HCT116 (cell line): ENCODE measurements at regions not wholly inside any gene's neighbourhood (a gene's known extent, or its start where the extent isn't known, plus 50 kb on each side); places are given as distances from the start of the nearest gene placed in this dataset.
"Not testable (repeated sequence)": the region's sequence is repeated elsewhere in the genome, so short reads cannot be mapped to it uniquely, and the experiment has no call there.

ENCODE experiments used
- ATAC-seq: fragments of 200-7000 bp; cut with Tn5 transposase; 2 replicates; pipeline ENCODE4 v1.9.1; 2020; ENCODE audit warnings: mild to moderate bottlenecking, moderate library complexity
- BruUV-seq: library from RNA; stranded (reverse); fragments of 400-500 nt; replicated peaks from 2 replicates; lab custom pipeline; 2021; lab: Mats Ljungman, UMichigan
- CTCF ChIA-PET: fragments of 300-600 bp; sonication (Branson Sonifier 250); formaldehyde crosslinking; loops from one replicate; lab custom pipeline; 2021; ENCODE audit warnings: antibody characterized with exemption; lab: Charles Lee
- POLR2A ChIA-PET: fragments of 300-600, 350-600 bp; sonication (Branson Sonifier 250); formaldehyde crosslinking; loops from one replicate; lab custom pipeline; 2021; ENCODE audit warnings: antibody characterized with exemption; lab: Charles Lee
- RAD21 ChIA-PET, 2 experiments: fragments of 300-600 bp; sonication (Branson Sonifier 250); formaldehyde crosslinking; loops; one replicate each; lab custom pipeline; 2023; ENCODE audit warnings: low total read pairs in 2 of 2; ENCODE audit not compliant: uncharacterized antibody in 2 of 2, unreplicated experiment in 2 of 2, low non-redundant PET in 1 of 2; lab: Charles Lee
- DNase-seq: peaks from one replicate; pipeline ENCODE4 v3.0.0-alpha.2; 2010; ENCODE audit warnings: low read depth, low spot score
- H2AFZ ChIP-seq: fragments of 200-600 bp; shearing (Covaris generic), sonication (generic); 2 replicates; pipeline ENCODE4 v1.6.1; 2017; ENCODE audit warnings: low read depth, mixed run types, mixed read lengths, antibody characterized with exemption, low read length; ENCODE audit not compliant: poor library complexity, severe bottlenecking
- H3K27ac ChIP-seq: 2 replicates; pipeline ENCODE4 v1.5.1; 2012; ENCODE audit warnings: low read depth, low read length
- H3K27me3 ChIP-seq: fragments of 200-600 bp; sonication (generic); 2 replicates; pipeline ENCODE4 v1.6.1; 2016; ENCODE audit warnings: mixed run types, low read length, mixed read lengths; ENCODE audit not compliant: insufficient read depth
- H3K36me3 ChIP-seq, 2 experiments: fragments of 200-500 bp in 1 of 2; fragments of 200-600 bp in 1 of 2; sonication (Bioruptor generic) in 1 of 2; sonication (generic) in 1 of 2; 2 replicates each; pipeline versions ENCODE4 v1.5.1 to v1.6.1; 2014 to 2016; ENCODE audit warnings: low read length in 2 of 2, inconsistent platforms in 1 of 2, mixed read lengths in 1 of 2, mixed run types in 1 of 2; ENCODE audit not compliant: insufficient read depth in 2 of 2, control insufficient read depth in 1 of 2
- H3K4me1 ChIP-seq, 2 experiments: fragments of 200-600 bp in 1 of 2; sonication (generic) in 1 of 2; 2 replicates each; pipeline versions ENCODE4 v1.5.1 to v1.6.1; 2012 to 2017; ENCODE audit warnings: low read length in 2 of 2, inconsistent platforms in 1 of 2, mild to moderate bottlenecking in 1 of 2, mixed read lengths in 1 of 2, mixed run types in 1 of 2, moderate library complexity in 1 of 2; ENCODE audit not compliant: insufficient read depth in 2 of 2, control insufficient read depth in 1 of 2
- H3K4me2 ChIP-seq: fragments of 200-600 bp; sonication (generic); 2 replicates; pipeline ENCODE4 v1.6.1; 2017; ENCODE audit warnings: mixed run types, low read length, mixed read lengths
- H3K4me3 ChIP-seq, 2 experiments: fragments of 200-600 bp in 1 of 2; sonication (generic) in 1 of 2; replicated peaks in 1 of 2; 2 replicates each; pipeline ENCODE4 v1.5.1; 2011 to 2016; ENCODE audit warnings: low read length in 2 of 2, control low read depth in 1 of 2, low read depth in 1 of 2, mild to moderate bottlenecking in 1 of 2, mixed read lengths in 1 of 2, mixed run types in 1 of 2
- H3K79me2 ChIP-seq: fragments of 200-600 bp; sonication (generic); 2 replicates; pipeline ENCODE4 v1.6.1; 2017; ENCODE audit warnings: mild to moderate bottlenecking, mixed run types, low read length, moderate library complexity, mixed read lengths; ENCODE audit not compliant: insufficient read depth
- H3K9ac ChIP-seq: fragments of 200-600 bp; sonication (generic); 2 replicates; pipeline ENCODE4 v1.6.1; 2016; ENCODE audit warnings: low read length, mixed read lengths
- H3K9me2 ChIP-seq: fragments of 200-600 bp; sonication (generic), shearing (Covaris generic); 2 replicates; pipeline ENCODE4 v1.6.1; 2017; ENCODE audit warnings: mixed run types, mild to moderate bottlenecking, moderate library complexity; ENCODE audit not compliant: insufficient read depth
- H3K9me3 ChIP-seq, 2 experiments: fragments of 200-500 bp in 1 of 2; fragments of 200-600 bp in 1 of 2; sonication (Bioruptor generic) in 1 of 2; sonication (generic) in 1 of 2; 2 replicates each; pipeline ENCODE4 v1.6.1; 2014 to 2017; ENCODE audit warnings: low read length in 2 of 2, mixed read lengths in 2 of 2, inconsistent platforms in 1 of 2, low read depth in 1 of 2, mild to moderate bottlenecking in 1 of 2, mixed run types in 1 of 2, moderate library complexity in 1 of 2; ENCODE audit not compliant: control insufficient read depth in 1 of 2, insufficient read depth in 1 of 2
- H4K20me1 ChIP-seq: fragments of 200-600 bp; sonication (generic), shearing (Covaris generic); 2 replicates; pipeline ENCODE4 v1.6.1; 2017; ENCODE audit warnings: mixed run types, mild to moderate bottlenecking, moderate library complexity; ENCODE audit not compliant: insufficient read depth
- POLR2A ChIP-seq: IDR thresholded peaks from 2 replicates; pipeline ENCODE4 v1.7.0; 2011; ENCODE audit warnings: borderline replicate concordance; ENCODE audit not compliant: insufficient read depth, insufficient read length; ENCODE audit errors: extremely low read depth
- SP1 ChIP-seq: IDR thresholded peaks from 2 replicates; pipeline ENCODE4 v1.6.1; 2012; ENCODE audit warnings: low read depth
- ZFX ChIP-seq: fragments of 450-650 bp; IDR thresholded peaks from 2 replicates; pipeline ENCODE4 v1.6.1; 2017
- ZNF274 ChIP-seq: fragments of 200-500 bp; sonication (Bioruptor generic); IDR thresholded peaks from 2 replicates; pipeline ENCODE4 v1.6.1; 2014; ENCODE audit warnings: mild to moderate bottlenecking, low read depth, low read length, inconsistent platforms
- intact Hi-C: fragments of 100-400 bp; cut with micrococcal nuclease; formaldehyde crosslinking; loops from 2 replicates; pipeline ENCODE4 v1.10.0; 2022
- TF ChIP-seq, protein P1 (sequence below): IDR thresholded peaks from 2 replicates; pipeline ENCODE4 v1.6.1; 2012; ENCODE audit warnings: low read depth

DNA sequence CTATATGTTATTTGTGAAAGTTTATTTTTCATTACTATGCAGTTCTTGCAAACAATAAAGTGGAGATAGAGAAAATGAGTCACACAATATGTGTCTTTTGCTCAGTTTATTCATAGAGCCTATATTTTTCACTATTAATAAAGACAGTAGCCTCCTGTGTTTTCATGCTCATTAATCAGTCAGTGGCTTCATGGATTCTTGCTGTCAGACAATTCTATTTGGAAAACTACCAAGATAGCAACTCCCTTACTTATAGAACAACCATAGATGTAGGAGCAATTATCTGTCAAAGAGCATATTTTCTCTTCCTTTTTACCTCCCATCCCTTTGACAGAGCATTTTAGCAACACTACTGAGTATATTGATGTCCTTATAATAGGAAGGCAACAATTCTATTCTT lies 132.7 kb upstream of the CALCR start:
- BruUV-seq = no TSS peak
- Histone ChIP-seq H3K9me3 (no peaks in the 10 kb centered on the region), H3K4me1 (no peaks in the 10 kb centered on the region), H3K79me2 (no peaks in the 10 kb centered on the region), H3K4me3 (no peak overlapping the region), H3K36me3 (no peaks in the 10 kb centered on the region), H3K9me2 (no peaks in the 10 kb centered on the region), H2AFZ (no peak overlapping the region), H3K27ac (no peak overlapping the region), H3K4me2 (no peak overlapping the region), H4K20me1 (no peaks in the 10 kb centered on the region; the same call in 1 of the 2 replicates), H3K27me3 (peaks cover 3% of the 10 kb centered on the region; the same call in 1 of the 2 replicates), H3K9ac (no peak overlapping the region)
- RAD21 ChIA-PET = no interaction called here
- intact Hi-C loops = no loop called here
- POLR2A ChIA-PET = no interaction called here
- CTCF ChIA-PET = no interaction called here
- DNase-seq (no peak), ATAC-seq (no peak)
- TF ChIP-seq, protein P1, sequence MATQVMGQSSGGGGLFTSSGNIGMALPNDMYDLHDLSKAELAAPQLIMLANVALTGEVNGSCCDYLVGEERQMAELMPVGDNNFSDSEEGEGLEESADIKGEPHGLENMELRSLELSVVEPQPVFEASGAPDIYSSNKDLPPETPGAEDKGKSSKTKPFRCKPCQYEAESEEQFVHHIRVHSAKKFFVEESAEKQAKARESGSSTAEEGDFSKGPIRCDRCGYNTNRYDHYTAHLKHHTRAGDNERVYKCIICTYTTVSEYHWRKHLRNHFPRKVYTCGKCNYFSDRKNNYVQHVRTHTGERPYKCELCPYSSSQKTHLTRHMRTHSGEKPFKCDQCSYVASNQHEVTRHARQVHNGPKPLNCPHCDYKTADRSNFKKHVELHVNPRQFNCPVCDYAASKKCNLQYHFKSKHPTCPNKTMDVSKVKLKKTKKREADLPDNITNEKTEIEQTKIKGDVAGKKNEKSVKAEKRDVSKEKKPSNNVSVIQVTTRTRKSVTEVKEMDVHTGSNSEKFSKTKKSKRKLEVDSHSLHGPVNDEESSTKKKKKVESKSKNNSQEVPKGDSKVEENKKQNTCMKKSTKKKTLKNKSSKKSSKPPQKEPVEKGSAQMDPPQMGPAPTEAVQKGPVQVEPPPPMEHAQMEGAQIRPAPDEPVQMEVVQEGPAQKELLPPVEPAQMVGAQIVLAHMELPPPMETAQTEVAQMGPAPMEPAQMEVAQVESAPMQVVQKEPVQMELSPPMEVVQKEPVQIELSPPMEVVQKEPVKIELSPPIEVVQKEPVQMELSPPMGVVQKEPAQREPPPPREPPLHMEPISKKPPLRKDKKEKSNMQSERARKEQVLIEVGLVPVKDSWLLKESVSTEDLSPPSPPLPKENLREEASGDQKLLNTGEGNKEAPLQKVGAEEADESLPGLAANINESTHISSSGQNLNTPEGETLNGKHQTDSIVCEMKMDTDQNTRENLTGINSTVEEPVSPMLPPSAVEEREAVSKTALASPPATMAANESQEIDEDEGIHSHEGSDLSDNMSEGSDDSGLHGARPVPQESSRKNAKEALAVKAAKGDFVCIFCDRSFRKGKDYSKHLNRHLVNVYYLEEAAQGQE = no peak
- no peak for TF ChIP-seq POLR2A
- TF ChIP-seq ZFX = no peak
- TF ChIP-seq ZNF274 = no peak
- no peak for TF ChIP-seq SP1

- H3K79me2 ChIP-seq, H2AFZ ChIP-seq, intact Hi-C loops, DNase-seq, H3K27me3 ChIP-seq, H4K20me1 ChIP-seq, H3K9ac ChIP-seq, H3K9me2 ChIP-seq, H3K4me3 ChIP-seq, H3K4me1 ChIP-seq, BruUV-seq, ATAC-seq, RAD21 ChIA-PET, CTCF ChIA-PET, H3K36me3 ChIP-seq, H3K27ac ChIP-seq, POLR2A ChIA-PET, H3K9me3 ChIP-seq, H3K4me2 ChIP-seq: not testable (repeated sequence)
Measured at GRCh38 chr7:93706162-93706561, 131.6 kb upstream of the CALCR start.
